Transverse colon (tissue), 4 donors: ENCODE measurements at regions not wholly inside any gene's neighbourhood (a gene's known extent, or its start where the extent isn't known, plus 50 kb on each side); places are given as distances from the start of the nearest gene placed in this dataset.

ENCODE experiments used
- CTCF ChIP-seq, 5 experiments: fragments of 200-600 bp in 3 of 5; fragments of 450-650 bp in 2 of 5; sonication (generic) in 3 of 5; IDR thresholded peaks; 1 replicate in 2 of 5; 2 replicates in 3 of 5; pipeline ENCODE4 v1.5.1; 2016 to 2017; ENCODE audit warnings: antibody characterized with exemption in 5 of 5, inconsistent platforms in 3 of 5, mild to moderate bottlenecking in 2 of 5, moderate library complexity in 1 of 5
- EP300 ChIP-seq: sonication (generic); formaldehyde crosslinking; IDR thresholded peaks from one replicate; pipeline ENCODE4 v1.6.1; 2017; ENCODE audit warnings: antibody characterized with exemption, low read depth
- POLR2A ChIP-seq: fragments of 450-650 bp; IDR thresholded peaks from one replicate; pipeline ENCODE4 v1.6.1; 2016; ENCODE audit warnings: antibody characterized with exemption, mild to moderate bottlenecking, moderate library complexity
- POLR2AphosphoS5 ChIP-seq, 3 donors: sonication (generic); formaldehyde crosslinking; IDR thresholded peaks; one replicate each; pipeline ENCODE4 v1.6.1; 2016; ENCODE audit warnings: antibody characterized with exemption in 3 of 3

GRCh38 chr12:40597133-40597532 lies 95.1 kb upstream of the CNTN1 start:
- no peak for TF ChIP-seq POLR2A
- no peak for TF ChIP-seq CTCF (IDR thresholded peaks at IDR 0.05)
- no peak for TF ChIP-seq EP300
- TF ChIP-seq POLR2AphosphoS5 (IDR thresholded peaks at IDR 0.05) = no peak
